ENCODE measurements at regions not wholly inside any gene's neighbourhood (a gene's known extent, or its start where the extent isn't known, plus 50 kb on each side); places are given as distances from the start of the nearest gene placed in this dataset.

DNA sequence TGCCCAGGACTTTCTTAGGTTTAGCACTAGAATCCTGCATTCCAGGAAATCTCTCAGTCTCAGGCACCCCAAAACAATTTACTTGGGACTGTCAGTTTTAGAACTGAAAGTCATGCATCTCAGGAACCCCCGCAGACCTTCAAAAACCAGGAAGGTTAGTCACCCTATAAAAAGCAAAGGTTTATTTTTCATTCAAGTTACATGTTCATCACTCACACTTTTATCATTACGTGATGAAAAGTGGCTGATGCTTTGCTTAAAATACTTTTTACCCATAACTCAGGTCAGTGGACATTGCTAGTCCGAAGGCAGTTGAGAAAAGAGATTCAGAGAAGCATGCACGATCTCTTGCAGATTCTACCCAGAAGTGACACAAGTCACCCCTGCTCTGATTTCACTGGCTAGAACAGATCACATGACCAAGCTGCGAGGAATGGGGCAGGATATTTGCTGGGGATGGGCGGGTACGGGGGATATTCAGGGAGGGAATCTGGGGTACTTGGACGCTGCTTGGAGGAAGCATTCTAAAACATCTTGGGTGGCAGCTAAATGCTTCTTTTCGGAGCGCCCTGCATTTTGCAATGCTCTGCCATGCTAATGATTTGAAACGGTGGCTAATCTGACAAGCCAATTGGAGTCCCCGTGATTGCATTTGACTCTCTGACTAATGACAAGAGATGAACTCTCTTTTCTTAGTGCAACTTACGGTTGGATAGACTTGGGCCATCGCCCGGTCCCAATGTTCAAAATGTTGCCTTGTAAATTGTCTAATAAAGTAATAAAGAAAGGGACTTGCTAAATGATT, 110.2 kb downstream of the MIAT start:
- TF ChIP-seq EZH2 (IDR thresholded peaks at IDR 0.05; ENCODE audit: borderline replicate concordance, low read length) (no peak), CTCF (IDR thresholded peaks at IDR 0.05; ENCODE audit: low read length) (no peak)

All from OCI-LY1 (cell line).